ENCODE measurements at regions not wholly inside any gene's neighbourhood (a gene's known extent, or its start where the extent isn't known, plus 50 kb on each side); places are given as distances from the start of the nearest gene placed in this dataset.

DNA sequence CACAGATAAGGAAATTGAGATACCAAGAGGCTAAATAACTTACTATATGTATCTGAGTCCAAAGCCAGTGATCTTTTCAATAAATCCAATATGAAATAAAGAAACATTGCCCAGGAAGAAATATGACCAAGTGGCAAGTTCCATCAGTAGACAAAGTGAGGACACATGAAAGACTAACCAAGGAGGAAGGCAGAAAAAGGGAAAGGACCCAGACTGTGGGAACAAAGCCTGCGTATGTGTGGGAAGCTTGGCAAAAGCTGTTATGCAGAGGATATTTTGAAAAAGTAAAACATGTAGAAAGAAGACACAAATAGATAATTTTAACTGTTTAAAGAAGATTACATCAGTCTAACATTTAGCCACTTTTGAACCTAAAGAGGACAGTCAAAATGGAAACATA lies 264.4 kb upstream of the PRDM1 start (continued):
- TF ChIP-seq, protein P1, sequence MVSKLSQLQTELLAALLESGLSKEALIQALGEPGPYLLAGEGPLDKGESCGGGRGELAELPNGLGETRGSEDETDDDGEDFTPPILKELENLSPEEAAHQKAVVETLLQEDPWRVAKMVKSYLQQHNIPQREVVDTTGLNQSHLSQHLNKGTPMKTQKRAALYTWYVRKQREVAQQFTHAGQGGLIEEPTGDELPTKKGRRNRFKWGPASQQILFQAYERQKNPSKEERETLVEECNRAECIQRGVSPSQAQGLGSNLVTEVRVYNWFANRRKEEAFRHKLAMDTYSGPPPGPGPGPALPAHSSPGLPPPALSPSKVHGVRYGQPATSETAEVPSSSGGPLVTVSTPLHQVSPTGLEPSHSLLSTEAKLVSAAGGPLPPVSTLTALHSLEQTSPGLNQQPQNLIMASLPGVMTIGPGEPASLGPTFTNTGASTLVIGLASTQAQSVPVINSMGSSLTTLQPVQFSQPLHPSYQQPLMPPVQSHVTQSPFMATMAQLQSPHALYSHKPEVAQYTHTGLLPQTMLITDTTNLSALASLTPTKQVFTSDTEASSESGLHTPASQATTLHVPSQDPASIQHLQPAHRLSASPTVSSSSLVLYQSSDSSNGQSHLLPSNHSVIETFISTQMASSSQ (IDR thresholded peaks at IDR 0.05; ENCODE audit: low read depth) = no peak
- TF ChIP-seq, protein P1 (CRISPR knock-in tag; IDR thresholded peaks at IDR 0.05; ENCODE audit: borderline replicate concordance) = no peak
- TF ChIP-seq KLF9 (CRISPR knock-in tag; IDR thresholded peaks at IDR 0.05; ENCODE audit: low read depth) (no peak), REXO4 (CRISPR knock-in tag; IDR thresholded peaks at IDR 0.05; ENCODE audit: borderline replicate concordance) (no peak)
- TF ChIP-seq, protein P2, sequence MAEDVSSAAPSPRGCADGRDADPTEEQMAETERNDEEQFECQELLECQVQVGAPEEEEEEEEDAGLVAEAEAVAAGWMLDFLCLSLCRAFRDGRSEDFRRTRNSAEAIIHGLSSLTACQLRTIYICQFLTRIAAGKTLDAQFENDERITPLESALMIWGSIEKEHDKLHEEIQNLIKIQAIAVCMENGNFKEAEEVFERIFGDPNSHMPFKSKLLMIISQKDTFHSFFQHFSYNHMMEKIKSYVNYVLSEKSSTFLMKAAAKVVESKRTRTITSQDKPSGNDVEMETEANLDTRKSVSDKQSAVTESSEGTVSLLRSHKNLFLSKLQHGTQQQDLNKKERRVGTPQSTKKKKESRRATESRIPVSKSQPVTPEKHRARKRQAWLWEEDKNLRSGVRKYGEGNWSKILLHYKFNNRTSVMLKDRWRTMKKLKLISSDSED (CRISPR knock-in tag; IDR thresholded peaks at IDR 0.05) = no peak
- TF ChIP-seq, protein P3, sequence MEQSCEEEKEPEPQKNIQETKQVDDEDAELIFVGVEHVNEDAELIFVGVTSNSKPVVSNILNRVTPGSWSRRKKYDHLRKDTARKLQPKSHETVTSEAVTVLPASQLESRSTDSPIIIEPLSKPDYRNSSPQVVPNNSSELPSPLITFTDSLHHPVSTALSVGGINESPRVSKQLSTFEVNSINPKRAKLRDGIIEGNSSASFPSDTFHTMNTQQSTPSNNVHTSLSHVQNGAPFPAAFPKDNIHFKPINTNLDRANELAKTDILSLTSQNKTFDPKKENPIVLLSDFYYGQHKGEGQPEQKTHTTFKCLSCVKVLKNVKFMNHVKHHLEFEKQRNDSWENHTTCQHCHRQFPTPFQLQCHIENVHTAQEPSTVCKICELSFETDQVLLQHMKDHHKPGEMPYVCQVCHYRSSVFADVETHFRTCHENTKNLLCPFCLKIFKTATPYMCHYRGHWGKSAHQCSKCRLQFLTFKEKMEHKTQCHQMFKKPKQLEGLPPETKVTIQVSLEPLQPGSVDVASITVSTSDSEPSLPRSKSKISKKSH (CRISPR knock-in tag; IDR thresholded peaks at IDR 0.05; ENCODE audit: borderline replicate concordance) = no peak
- TF ChIP-seq, protein P4, sequence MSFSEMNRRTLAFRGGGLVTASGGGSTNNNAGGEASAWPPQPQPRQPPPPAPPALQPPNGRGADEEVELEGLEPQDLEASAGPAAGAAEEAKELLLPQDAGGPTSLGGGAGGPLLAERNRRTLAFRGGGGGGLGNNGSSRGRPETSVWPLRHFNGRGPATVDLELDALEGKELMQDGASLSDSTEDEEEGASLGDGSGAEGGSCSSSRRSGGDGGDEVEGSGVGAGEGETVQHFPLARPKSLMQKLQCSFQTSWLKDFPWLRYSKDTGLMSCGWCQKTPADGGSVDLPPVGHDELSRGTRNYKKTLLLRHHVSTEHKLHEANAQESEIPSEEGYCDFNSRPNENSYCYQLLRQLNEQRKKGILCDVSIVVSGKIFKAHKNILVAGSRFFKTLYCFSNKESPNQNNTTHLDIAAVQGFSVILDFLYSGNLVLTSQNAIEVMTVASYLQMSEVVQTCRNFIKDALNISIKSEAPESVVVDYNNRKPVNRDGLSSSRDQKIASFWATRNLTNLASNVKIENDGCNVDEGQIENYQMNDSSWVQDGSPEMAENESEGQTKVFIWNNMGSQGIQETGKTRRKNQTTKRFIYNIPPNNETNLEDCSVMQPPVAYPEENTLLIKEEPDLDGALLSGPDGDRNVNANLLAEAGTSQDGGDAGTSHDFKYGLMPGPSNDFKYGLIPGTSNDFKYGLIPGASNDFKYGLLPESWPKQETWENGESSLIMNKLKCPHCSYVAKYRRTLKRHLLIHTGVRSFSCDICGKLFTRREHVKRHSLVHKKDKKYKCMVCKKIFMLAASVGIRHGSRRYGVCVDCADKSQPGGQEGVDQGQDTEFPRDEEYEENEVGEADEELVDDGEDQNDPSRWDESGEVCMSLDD (CRISPR knock-in tag; IDR thresholded peaks at IDR 0.05; ENCODE audit: borderline replicate concordance) = no peak
